IMR-90 (cell line): ENCODE measurements at regions not wholly inside any gene's neighbourhood (a gene's known extent, or its start where the extent isn't known, plus 50 kb on each side); places are given as distances from the start of the nearest gene placed in this dataset.

Source experiments
- ATAC-seq: fragments of 200-7000 bp; cut with Tn5 transposase; 2 replicates; pipeline ENCODE4 v1.9.1; 2020; ENCODE audit warnings: low read depth, mild to moderate bottlenecking, moderate library complexity
- BruUV-seq: library from RNA; stranded (reverse); fragments of 400-500 nt; replicated peaks from 2 replicates; lab custom pipeline; 2021; lab: Mats Ljungman, UMichigan
- CTCF ChIA-PET: fragments of 300-600 bp; formaldehyde crosslinking; extraction: SDS; loops from one replicate; lab custom pipeline; 2021; ENCODE audit warnings: antibody characterized with exemption; lab: Yijun Ruan, JAX
- POLR2A ChIA-PET: fragments of 300-600 bp; sonication (Branson Sonifier 250); formaldehyde crosslinking; loops from one replicate; lab custom pipeline; 2022; ENCODE audit warnings: antibody characterized with exemption; ENCODE audit not compliant: unreplicated experiment; lab: Charles Lee
- DNase-seq: peaks from one replicate; pipeline ENCODE4 v3.0.0; 2013
- H2AFZ ChIP-seq: replicated peaks from 2 replicates; pipeline ENCODE3; 2013; ENCODE audit warnings: low read length, mild to moderate bottlenecking; ENCODE audit not compliant: poor library complexity
- H2AK5ac ChIP-seq: 2 replicates; pipeline ENCODE4 v1.6.1; 2013; ENCODE audit warnings: low read depth, low read length, inconsistent platforms
- H2AK9ac ChIP-seq: replicated peaks from 2 replicates; pipeline ENCODE3; 2013; ENCODE audit warnings: mild to moderate bottlenecking, low read depth, low read length, moderate library complexity; ENCODE audit not compliant: poor library complexity
- H2BK120ac ChIP-seq: 2 replicates; pipeline ENCODE4 v1.6.1; 2013; ENCODE audit warnings: low read depth, low read length, inconsistent platforms
- H2BK15ac ChIP-seq: 3 replicates; pipeline ENCODE4 v1.6.1; 2013; ENCODE audit warnings: low read depth, low read length, inconsistent platforms
- H2BK20ac ChIP-seq: 2 replicates; pipeline ENCODE4 v1.6.1; 2013; ENCODE audit warnings: low read depth, mild to moderate bottlenecking, inconsistent platforms, low read length, moderate library complexity
- H2BK5ac ChIP-seq: 2 replicates; pipeline ENCODE4 v1.6.1; 2013; ENCODE audit warnings: mild to moderate bottlenecking, low read depth, low read length, inconsistent platforms; ENCODE audit not compliant: poor library complexity, severe bottlenecking
- H3K14ac ChIP-seq: replicated peaks from 2 replicates; pipeline ENCODE4 v1.6.1; 2013; ENCODE audit warnings: low read depth, low read length, inconsistent platforms
- H3K18ac ChIP-seq: 2 replicates; pipeline ENCODE4 v1.6.1; 2013; ENCODE audit warnings: low read depth, low read length, control low read depth
- H3K23ac ChIP-seq: 2 replicates; pipeline ENCODE4 v1.6.1; 2013; ENCODE audit warnings: low read depth, low read length, inconsistent platforms
- H3K27ac ChIP-seq: 2 replicates; pipeline ENCODE4 v1.5.1; 2013; ENCODE audit warnings: mild to moderate bottlenecking, control low read depth, low read length; ENCODE audit not compliant: insufficient read depth
- H3K27me3 ChIP-seq: 2 replicates; pipeline ENCODE4 v1.6.1; 2013; ENCODE audit warnings: low read length; ENCODE audit not compliant: control insufficient read depth, insufficient read depth
- H3K36me3 ChIP-seq: 2 replicates; pipeline ENCODE4 v1.6.1; 2013; ENCODE audit warnings: low read length, mixed read lengths; ENCODE audit not compliant: control insufficient read depth, insufficient read depth
- H3K4ac ChIP-seq: 2 replicates; pipeline ENCODE4 v1.6.1; 2013; ENCODE audit warnings: low read depth, low read length, inconsistent platforms
- H3K4me1 ChIP-seq: 2 replicates; pipeline ENCODE4 v1.6.1; 2013; ENCODE audit warnings: low read length, mixed read lengths; ENCODE audit not compliant: control insufficient read depth, insufficient read depth
- H3K4me2 ChIP-seq: 2 replicates; pipeline ENCODE4 v1.6.1; 2013; ENCODE audit warnings: low read depth, mild to moderate bottlenecking, control low read depth, low read length, moderate library complexity
- H3K4me3 ChIP-seq: 2 replicates; pipeline ENCODE4 v1.5.1; 2013; ENCODE audit warnings: low read depth, mild to moderate bottlenecking, control low read depth, low read length, moderate library complexity; ENCODE audit not compliant: insufficient read depth
- H3K56ac ChIP-seq: 2 replicates; pipeline ENCODE4 v1.6.1; 2013; ENCODE audit warnings: low read length, inconsistent platforms; ENCODE audit not compliant: insufficient read depth; ENCODE audit errors: extremely low read depth
- H3K79me1 ChIP-seq, 2 experiments: 2 replicates each; pipeline ENCODE4 v1.6.1; 2013; ENCODE audit warnings: low read length in 2 of 2, inconsistent platforms in 1 of 2, low read depth in 1 of 2
- H3K9ac ChIP-seq: 2 replicates; pipeline ENCODE4 v1.6.1; 2013; ENCODE audit warnings: low read depth, low read length, control low read depth
- H3K9me1 ChIP-seq: 2 replicates; pipeline ENCODE4 v1.6.1; 2013; ENCODE audit warnings: low read length, inconsistent platforms; ENCODE audit not compliant: insufficient read depth
- H3K9me3 ChIP-seq: 2 replicates; pipeline ENCODE4 v1.6.1; 2013; ENCODE audit warnings: low read length; ENCODE audit not compliant: control insufficient read depth, insufficient read depth
- H4K20me1 ChIP-seq: 2 replicates; pipeline ENCODE4 v1.6.1; 2013; ENCODE audit warnings: low read length, inconsistent platforms; ENCODE audit not compliant: insufficient read depth
- H4K5ac ChIP-seq: 2 replicates; pipeline ENCODE4 v1.6.1; 2013; ENCODE audit warnings: mild to moderate bottlenecking, low read depth, low read length, control low read depth
- H4K8ac ChIP-seq, 2 experiments: 2 replicates each; pipeline ENCODE4 v1.6.1; 2013; ENCODE audit warnings: low read depth in 2 of 2, low read length in 2 of 2, control low read depth in 1 of 2, inconsistent platforms in 1 of 2
- H4K91ac ChIP-seq: 2 replicates; pipeline ENCODE4 v1.6.1; 2013; ENCODE audit warnings: low read depth, low read length, inconsistent platforms; ENCODE audit not compliant: insufficient read depth
- BHLHE40 ChIP-seq: fragments of 150-350 bp; IDR thresholded peaks from 2 replicates; pipeline ENCODE4 v1.6.1; 2016; ENCODE audit warnings: mild to moderate bottlenecking, low read depth, low read length
- CEBPB ChIP-seq: IDR thresholded peaks from 2 replicates; pipeline ENCODE4 v1.6.1; 2012; ENCODE audit warnings: low read depth, low read length, improper control_type of control experiment
- CHD1 ChIP-seq: IDR thresholded peaks from 2 replicates; pipeline ENCODE4 v1.6.1; 2012; ENCODE audit warnings: low read depth, low read length, improper control_type of control experiment
- FOS ChIP-seq: fragments of 150-350 bp; IDR thresholded peaks from 2 replicates; pipeline ENCODE4 v1.6.1; 2016; ENCODE audit warnings: low read depth, low read length
- MAFK ChIP-seq: IDR thresholded peaks from 2 replicates; pipeline ENCODE4 v1.6.1; 2012; ENCODE audit warnings: low read depth, low read length, improper control_type of control experiment
- MAZ ChIP-seq: IDR thresholded peaks from 2 replicates; pipeline ENCODE4 v1.6.1; 2012; ENCODE audit warnings: low read depth, mild to moderate bottlenecking, low read length, improper control_type of control experiment, moderate library complexity, borderline replicate concordance
- MXI1 ChIP-seq: IDR thresholded peaks from 2 replicates; pipeline ENCODE4 v1.6.1; 2012; ENCODE audit warnings: low read depth, mild to moderate bottlenecking, low read length, moderate library complexity, borderline replicate concordance
- NFE2L2 ChIP-seq: fragments of 150-350 bp; IDR thresholded peaks from 2 replicates; pipeline ENCODE4 v1.6.1; 2016; ENCODE audit warnings: low read depth, mild to moderate bottlenecking, low read length
- POLR2A ChIP-seq: IDR thresholded peaks from 2 replicates; pipeline ENCODE4 v1.6.1; 2012; ENCODE audit warnings: mild to moderate bottlenecking, low read depth, low read length
- RAD21 ChIP-seq: IDR thresholded peaks from 2 replicates; pipeline ENCODE4 v1.6.1; 2012; ENCODE audit warnings: low read length, improper control_type of control experiment
- RCOR1 ChIP-seq: IDR thresholded peaks from 2 replicates; pipeline ENCODE4 v1.6.1; 2012; ENCODE audit warnings: mild to moderate bottlenecking, low read length, improper control_type of control experiment; ENCODE audit not compliant: insufficient replicate concordance
- RFX5 ChIP-seq: IDR thresholded peaks from 2 replicates; pipeline ENCODE4 v1.8.0; 2012; ENCODE audit warnings: low read depth, mild to moderate bottlenecking, low read length, moderate library complexity
- SMC3 ChIP-seq: fragments of 150-350 bp; IDR thresholded peaks from 2 replicates; pipeline ENCODE4 v1.6.1; 2016; ENCODE audit warnings: low read depth, mild to moderate bottlenecking, antibody characterized with exemption, low read length, moderate library complexity
- USF2 ChIP-seq: fragments of 150-350 bp; IDR thresholded peaks from 2 replicates; pipeline ENCODE4 v1.6.1; 2017; ENCODE audit warnings: mild to moderate bottlenecking, antibody characterized with exemption, low read length, low read depth
- WGBS, 2 experiments: methylation state at CpG; one replicate each; pipeline versions ENCODE4 v1.1.5 to v1.1.7; 2013; ENCODE audit warnings: missing lambda C conversion rate in 2 of 2; ENCODE audit not compliant: insufficient read length in 1 of 2; ENCODE audit errors: extremely low coverage in 2 of 2; 5-methylcytosine and 5-hydroxymethylcytosine counted together
- dilution Hi-C: fragments of 300-500 bp; cut with HindIII; formaldehyde crosslinking; loops from one replicate; pipeline ENCODE4 v1.14.3; 2018; ENCODE audit warnings: low sequenced_read_pairs; ENCODE audit not compliant: unreplicated experiment
- in situ Hi-C: fragments of 300-500 bp; cut with MboI; formaldehyde crosslinking; loops from 3 replicates; pipeline ENCODE4 v1.14.3; 2019; ENCODE audit warnings: low sequenced_read_pairs, inconsistent platforms, mixed read lengths
- intact Hi-C: fragments of 100-400 bp; cut with micrococcal nuclease; formaldehyde crosslinking; loops from 2 replicates; pipeline ENCODE4 v1.10.0; 2022
- TF ChIP-seq, protein P1 (sequence below): conservative IDR thresholded peaks from 2 replicates; pipeline ENCODE4 v1.5.1; 2012; ENCODE audit warnings: mild to moderate bottlenecking, low read depth, low read length, improper control_type of control experiment
- TF ChIP-seq, protein P2 (sequence below): fragments of 150-350 bp; IDR thresholded peaks from 2 replicates; pipeline ENCODE4 v1.6.1; 2016; ENCODE audit warnings: low read depth, mild to moderate bottlenecking, low read length, moderate library complexity, borderline replicate concordance

DNA sequence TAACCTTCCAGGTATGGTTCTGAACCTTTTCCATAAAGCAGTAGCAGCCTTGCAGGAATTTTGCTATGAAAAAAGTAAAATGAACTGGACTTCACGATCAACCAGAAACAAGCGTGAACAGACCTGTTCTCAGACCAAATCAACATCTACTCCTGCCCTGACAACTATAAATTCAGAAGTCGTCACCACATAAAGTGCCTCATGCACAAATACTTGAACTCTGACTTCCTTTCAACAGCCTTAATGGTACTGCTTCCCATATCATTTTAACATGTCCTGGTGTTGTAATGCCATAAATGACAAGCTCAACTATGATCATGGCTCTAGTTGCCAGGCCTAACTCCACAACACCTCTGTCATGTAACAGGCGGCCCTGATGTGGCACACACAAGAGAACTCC, 262.4 kb downstream of the MTX2 start:
- Histone ChIP-seq H3K9ac (no peak overlapping the region), H2BK5ac (no peak overlapping the region), H4K20me1 (no peaks in the 10 kb centered on the region), H2BK20ac (no peak overlapping the region), H3K36me3 (no peaks in the 10 kb centered on the region), H3K18ac (no peak overlapping the region), H2AK9ac (no peak overlapping the region), H3K4ac (no peak overlapping the region), H3K4me3 (no peak overlapping the region), H3K56ac (no peak overlapping the region), H2BK15ac (no peak overlapping the region), H3K4me1 (no peaks in the 10 kb centered on the region), H3K14ac (no peak overlapping the region), H4K8ac (no peak overlapping the region), H3K4me2 (no peak overlapping the region), H2AFZ (no peak overlapping the region), H2BK120ac (no peak overlapping the region), H3K9me1 (no peaks in the 10 kb centered on the region), H3K79me1 (no peaks in the 10 kb centered on the region), H2AK5ac (no peak overlapping the region), H3K9me3 (no peaks in the 10 kb centered on the region), H3K27me3 (peaks cover 6% of the 10 kb centered on the region), H4K5ac (no peak overlapping the region), H4K91ac (no peak overlapping the region), H3K23ac (no peak overlapping the region), H3K27ac (no peak overlapping the region)
- in situ Hi-C loops, result no loop called here
- intact Hi-C loops, result no loop called here
- DNase-seq (no peak), ATAC-seq (no peak)
- TF ChIP-seq CEBPB (no peak), CHD1 (no peak), MAZ (no peak), NFE2L2 (no peak), SMC3 (no peak), FOS (no peak), MXI1 (no peak), RFX5 (no peak), POLR2A (no peak), MAFK (no peak), RAD21 (no peak), RCOR1 (no peak), USF2 (no peak), BHLHE40 (no peak)
- TF ChIP-seq, protein P1, sequence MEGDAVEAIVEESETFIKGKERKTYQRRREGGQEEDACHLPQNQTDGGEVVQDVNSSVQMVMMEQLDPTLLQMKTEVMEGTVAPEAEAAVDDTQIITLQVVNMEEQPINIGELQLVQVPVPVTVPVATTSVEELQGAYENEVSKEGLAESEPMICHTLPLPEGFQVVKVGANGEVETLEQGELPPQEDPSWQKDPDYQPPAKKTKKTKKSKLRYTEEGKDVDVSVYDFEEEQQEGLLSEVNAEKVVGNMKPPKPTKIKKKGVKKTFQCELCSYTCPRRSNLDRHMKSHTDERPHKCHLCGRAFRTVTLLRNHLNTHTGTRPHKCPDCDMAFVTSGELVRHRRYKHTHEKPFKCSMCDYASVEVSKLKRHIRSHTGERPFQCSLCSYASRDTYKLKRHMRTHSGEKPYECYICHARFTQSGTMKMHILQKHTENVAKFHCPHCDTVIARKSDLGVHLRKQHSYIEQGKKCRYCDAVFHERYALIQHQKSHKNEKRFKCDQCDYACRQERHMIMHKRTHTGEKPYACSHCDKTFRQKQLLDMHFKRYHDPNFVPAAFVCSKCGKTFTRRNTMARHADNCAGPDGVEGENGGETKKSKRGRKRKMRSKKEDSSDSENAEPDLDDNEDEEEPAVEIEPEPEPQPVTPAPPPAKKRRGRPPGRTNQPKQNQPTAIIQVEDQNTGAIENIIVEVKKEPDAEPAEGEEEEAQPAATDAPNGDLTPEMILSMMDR, result no peak
- TF ChIP-seq, protein P2, sequence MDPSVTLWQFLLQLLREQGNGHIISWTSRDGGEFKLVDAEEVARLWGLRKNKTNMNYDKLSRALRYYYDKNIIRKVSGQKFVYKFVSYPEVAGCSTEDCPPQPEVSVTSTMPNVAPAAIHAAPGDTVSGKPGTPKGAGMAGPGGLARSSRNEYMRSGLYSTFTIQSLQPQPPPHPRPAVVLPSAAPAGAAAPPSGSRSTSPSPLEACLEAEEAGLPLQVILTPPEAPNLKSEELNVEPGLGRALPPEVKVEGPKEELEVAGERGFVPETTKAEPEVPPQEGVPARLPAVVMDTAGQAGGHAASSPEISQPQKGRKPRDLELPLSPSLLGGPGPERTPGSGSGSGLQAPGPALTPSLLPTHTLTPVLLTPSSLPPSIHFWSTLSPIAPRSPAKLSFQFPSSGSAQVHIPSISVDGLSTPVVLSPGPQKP, result no peak
- dilution Hi-C loops, result no loop called here
- no TSS peak for BruUV-seq
- WGBS, 2 experiments, result 37% methylated on average over 2 of the region's 4 CpGs; no CpG with 5 or more reads in 1 of the 2 experiments
- CTCF ChIA-PET, result no interaction called here
- POLR2A ChIA-PET, result no interaction called here
